ENCODE measurements at regions not wholly inside any gene's neighbourhood (a gene's known extent, or its start where the extent isn't known, plus 50 kb on each side); places are given as distances from the start of the nearest gene placed in this dataset.

- DNase-seq = no peak
Observed at GRCh38 chr2:22189893-22190480, 1066.2 kb downstream of the TDRD15 start.

GRCh38 chr2:22194218-22194617 lies 1070.5 kb downstream of the TDRD15 start:
- no peak for DNase-seq

- DNase-seq = no peak
Observed at GRCh38 chr2:22196806-22197205, 1073.0 kb downstream of the TDRD15 start.

- DNase-seq = no peak
Observed at GRCh38 chr2:22198381-22199283, 1074.9 kb downstream of the TDRD15 start.

- no peak for DNase-seq
Observed at GRCh38 chr2:22199994-22200393, 1076.2 kb downstream of the TDRD15 start.

- DNase-seq = no peak
Observed at GRCh38 chr2:22209545-22209944, 1085.8 kb downstream of the TDRD15 start.

- no peak for DNase-seq
Observed at GRCh38 chr2:22213237-22213636, 1089.5 kb downstream of the TDRD15 start.

GRCh38 chr2:22215517-22215916 lies 1091.7 kb downstream of the TDRD15 start:
- no peak for DNase-seq

GRCh38 chr2:22217881-22218280 lies 1094.1 kb downstream of the TDRD15 start:
- no peak for DNase-seq

- DNase-seq = no peak
Observed at GRCh38 chr2:22221006-22221405, 1097.2 kb downstream of the TDRD15 start.

- no peak for DNase-seq
Observed at GRCh38 chr2:22238967-22239366, 1115.2 kb downstream of the TDRD15 start.

- no peak for DNase-seq
Observed at GRCh38 chr2:22247466-22247865, 1123.7 kb downstream of the TDRD15 start.

- DNase-seq = no peak
Observed at GRCh38 chr2:22248851-22249250, 1125.1 kb downstream of the TDRD15 start.

- DNase-seq = no peak
Observed at GRCh38 chr2:22253171-22253570, 1129.4 kb downstream of the TDRD15 start.

- no peak for DNase-seq
Observed at GRCh38 chr2:22261165-22261564, 1123.8 kb upstream of the KLHL29 start.

- no peak for DNase-seq
Observed at GRCh38 chr2:22270341-22270740, 1114.6 kb upstream of the KLHL29 start.

GRCh38 chr2:22273853-22274252 lies 1111.1 kb upstream of the KLHL29 start:
- DNase-seq = no peak

- no peak for DNase-seq
Observed at GRCh38 chr2:22274661-22275060, 1110.3 kb upstream of the KLHL29 start.

- no peak for DNase-seq
Observed at GRCh38 chr2:22276696-22277095, 1108.3 kb upstream of the KLHL29 start.

- DNase-seq = no peak
Observed at GRCh38 chr2:22279541-22279940, 1105.4 kb upstream of the KLHL29 start.

- no peak for DNase-seq
Observed at GRCh38 chr2:22281033-22281432, 1103.9 kb upstream of the KLHL29 start.

- no peak for DNase-seq
Observed at GRCh38 chr2:22282220-22282619, 1102.8 kb upstream of the KLHL29 start.

GRCh38 chr2:22282916-22283315 lies 1102.1 kb upstream of the KLHL29 start:
- no peak for DNase-seq

- DNase-seq = no peak
Observed at GRCh38 chr2:22283436-22283835, 1101.5 kb upstream of the KLHL29 start.

GRCh38 chr2:22290302-22290701 lies 1094.7 kb upstream of the KLHL29 start:
- DNase-seq = no peak

All from DMS79 treated with DMSO at 0.1 percent for 48 hours (cell line).